Right cardiac atrium (tissue), 5 donors: ENCODE measurements at regions not wholly inside any gene's neighbourhood (a gene's known extent, or its start where the extent isn't known, plus 50 kb on each side); places are given as distances from the start of the nearest gene placed in this dataset.
"Not testable (repeated sequence)": the region's sequence is repeated elsewhere in the genome, so short reads cannot be mapped to it uniquely, and the experiment has no call there.

Source experiments
- ATAC-seq, 2 donors: fragments of 200-7000 bp; cut with Tn5 transposase; one replicate each; pipeline versions ENCODE4 v1.8.0 to v1.9.1; 2020; ENCODE audit warnings: moderate library complexity in 2 of 2, mild to moderate bottlenecking in 1 of 2
- DNase-seq, 3 donors: peaks; one replicate each; pipeline ENCODE4 v3.0.0-alpha.2; 2020
- H3K27ac ChIP-seq: one replicate; pipeline ENCODE4 v1.5.1; 2013; ENCODE audit warnings: mild to moderate bottlenecking, low read length, control low read depth, moderate library complexity
- H3K27me3 ChIP-seq: one replicate; pipeline ENCODE4 v1.6.1; 2013; ENCODE audit not compliant: control insufficient read depth, insufficient read depth
- H3K4me1 ChIP-seq: one replicate; pipeline ENCODE4 v1.6.1; 2013; ENCODE audit warnings: low read length; ENCODE audit not compliant: control insufficient read depth, insufficient read depth
- H3K4me3 ChIP-seq: one replicate; pipeline ENCODE4 v1.5.1; 2013; ENCODE audit warnings: low read length, control low read depth
- H3K9me3 ChIP-seq: one replicate; pipeline ENCODE4 v1.6.1; 2013; ENCODE audit warnings: low read length; ENCODE audit not compliant: control insufficient read depth
- WGBS: extraction: QIAGEN DNeasy Blood & Tissue Kit; methylation state at CpG from one replicate; pipeline ENCODE4 v1.1.7; 2013; 5-methylcytosine and 5-hydroxymethylcytosine counted together
- intact Hi-C, 4 donors: fragments of 100-400 bp; cut with DNase I; formaldehyde crosslinking; loops; one replicate each; pipeline versions ENCODE4 v1.11.0 to v1.14.0; 2022 to 2023
- donor health status: healthy with polysubstance abuse.
- donor health status: DM: no; HTN: yes; CAD: no.
- donor health status: DM: no; HTN: no; CAD: no.
- donor health status: DM: no; HTN: yes; CAD: no; lungs with severe emphysema.
- donor health status: DM: yes; HTN: yes; CAD: no.

- WGBS, result 93% methylated on average over 3 of the region's 3 CpGs
- H3K9me3 ChIP-seq, result no peaks in the 10 kb centered on the region
- H3K27me3 ChIP-seq, result no peaks in the 10 kb centered on the region
- ATAC-seq (no peak), DNase-seq (no peak)
- H3K27ac ChIP-seq, result peak overlapping the region; percentile 58
- peaks cover 2% of the 10 kb centered on the region for H3K4me1 ChIP-seq
- intact Hi-C loops, result no loop called here
- no peak overlapping the region for H3K4me3 ChIP-seq
Observed at GRCh38 chr2:8126783-8127182, 555.1 kb upstream of the ID2 start.

GRCh38 chr2:8131423-8131822 is 550.4 kb upstream of the ID2 start:
- H3K27me3 ChIP-seq, intact Hi-C loops, H3K27ac ChIP-seq, H3K9me3 ChIP-seq, H3K4me3 ChIP-seq, ATAC-seq, H3K4me1 ChIP-seq, DNase-seq: not testable (repeated sequence)
- WGBS, result 96% methylated on average over 3 of the region's 5 CpGs

GRCh38 chr2:8132351-8132831 is 549.5 kb upstream of the ID2 start:
- no peaks in the 10 kb centered on the region for H3K9me3 ChIP-seq
- intact Hi-C loops, result no loop called here
- H3K4me3 ChIP-seq, result no peak overlapping the region
- H3K27me3 ChIP-seq, result no peaks in the 10 kb centered on the region
- DNase-seq, result no peak
- no peak overlapping the region for H3K27ac ChIP-seq
- WGBS, result 72% methylated on average over 14 of the region's 14 CpGs
- no peak for ATAC-seq
- peaks cover 5% of the 10 kb centered on the region for H3K4me1 ChIP-seq

- no peak overlapping the region for H3K27ac ChIP-seq
Observed at GRCh38 chr2:8132879-8133278, 549.0 kb upstream of the ID2 start.

DNA sequence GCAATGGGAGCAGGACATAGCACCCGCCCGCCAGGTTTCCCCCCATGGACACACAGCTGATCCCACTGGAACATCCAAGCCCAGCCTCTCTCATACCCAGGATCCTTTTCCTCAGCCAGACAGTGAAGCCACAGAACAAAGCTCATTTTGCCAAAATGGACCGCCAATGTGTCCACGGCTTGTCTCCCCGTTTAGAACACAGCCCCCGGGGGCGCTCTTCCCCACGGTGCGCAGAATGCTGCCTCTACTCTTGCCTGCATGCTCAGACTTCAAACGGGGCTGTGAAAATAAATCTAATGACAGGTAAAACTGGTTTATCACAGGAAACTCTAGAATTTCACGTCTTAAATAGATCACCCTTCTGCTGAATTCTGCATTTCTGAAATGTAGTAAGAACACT is 548.5 kb upstream of the ID2 start:
- Histone ChIP-seq H3K9me3 (no peaks in the 10 kb centered on the region), H3K27me3 (no peaks in the 10 kb centered on the region), H3K4me3 (no peak overlapping the region), H3K27ac (no peak overlapping the region), H3K4me1 (peaks cover 5% of the 10 kb centered on the region)
- WGBS, result 87% methylated on average over 11 of the region's 11 CpGs
- intact Hi-C loops, result no loop called here
- no peak for ATAC-seq
- no peak for DNase-seq

More at GRCh38 chr2:8132879-8133278, 549.0 kb upstream of the ID2 start:
- H3K4me1 ChIP-seq, result peaks cover 5% of the 10 kb centered on the region
- no peak for DNase-seq
- no peak overlapping the region for H3K4me3 ChIP-seq
- 79% methylated on average over 9 of the region's 9 CpGs for WGBS
- no peak for ATAC-seq
- intact Hi-C loops, result no loop called here
- no peaks in the 10 kb centered on the region for H3K27me3 ChIP-seq
- H3K9me3 ChIP-seq, result no peaks in the 10 kb centered on the region

DNA sequence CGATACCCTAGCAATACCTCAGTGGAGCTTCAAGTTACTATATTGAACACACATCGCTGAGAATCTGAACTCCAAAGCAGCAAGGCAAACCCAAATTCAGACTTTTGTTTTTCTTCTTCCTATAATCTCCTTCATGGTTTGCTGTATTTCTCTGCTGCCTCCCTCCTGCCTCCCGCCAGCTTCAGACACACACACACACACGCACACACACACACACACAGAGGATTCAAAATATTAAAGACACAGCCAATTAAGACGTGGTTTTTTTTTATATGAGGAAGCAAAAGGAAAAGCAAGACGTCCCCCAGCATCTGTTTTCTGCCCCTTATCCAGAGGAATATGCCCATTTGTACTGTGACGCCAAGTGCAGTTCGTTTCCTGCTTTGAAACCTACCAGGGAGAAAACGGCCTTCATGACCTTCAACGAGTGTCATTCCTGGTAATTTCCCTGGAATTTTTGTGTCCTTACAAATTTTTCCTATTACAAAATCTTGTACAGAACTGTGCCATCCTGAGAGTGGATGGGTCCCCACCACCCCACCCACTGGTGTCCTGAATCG is 547.9 kb upstream of the ID2 start:
- ATAC-seq (no peak), DNase-seq (no peak)
- no peaks in the 10 kb centered on the region for H3K27me3 ChIP-seq
- 77% methylated on average over 11 of the region's 11 CpGs for WGBS
- H3K4me3 ChIP-seq, result no peak overlapping the region
- peak overlapping the region; percentile 79 for H3K27ac ChIP-seq
- intact Hi-C loops, result no loop called here
- peaks cover 5% of the 10 kb centered on the region for H3K4me1 ChIP-seq
- H3K9me3 ChIP-seq, result no peaks in the 10 kb centered on the region

- peak in 1 of 2 donors; percentile 34 for ATAC-seq
- Histone ChIP-seq H3K9me3 (no peaks in the 10 kb centered on the region), H3K4me3 (no peak overlapping the region), H3K4me1 (peaks cover 5% of the 10 kb centered on the region), H3K27ac (peak overlapping the region; percentile 79), H3K27me3 (no peaks in the 10 kb centered on the region)
- intact Hi-C loops, result no loop called here
- WGBS, result 77% methylated on average over 11 of the region's 11 CpGs
- no peak for DNase-seq
Observed at GRCh38 chr2:8134473-8134932, 547.4 kb upstream of the ID2 start.

DNA sequence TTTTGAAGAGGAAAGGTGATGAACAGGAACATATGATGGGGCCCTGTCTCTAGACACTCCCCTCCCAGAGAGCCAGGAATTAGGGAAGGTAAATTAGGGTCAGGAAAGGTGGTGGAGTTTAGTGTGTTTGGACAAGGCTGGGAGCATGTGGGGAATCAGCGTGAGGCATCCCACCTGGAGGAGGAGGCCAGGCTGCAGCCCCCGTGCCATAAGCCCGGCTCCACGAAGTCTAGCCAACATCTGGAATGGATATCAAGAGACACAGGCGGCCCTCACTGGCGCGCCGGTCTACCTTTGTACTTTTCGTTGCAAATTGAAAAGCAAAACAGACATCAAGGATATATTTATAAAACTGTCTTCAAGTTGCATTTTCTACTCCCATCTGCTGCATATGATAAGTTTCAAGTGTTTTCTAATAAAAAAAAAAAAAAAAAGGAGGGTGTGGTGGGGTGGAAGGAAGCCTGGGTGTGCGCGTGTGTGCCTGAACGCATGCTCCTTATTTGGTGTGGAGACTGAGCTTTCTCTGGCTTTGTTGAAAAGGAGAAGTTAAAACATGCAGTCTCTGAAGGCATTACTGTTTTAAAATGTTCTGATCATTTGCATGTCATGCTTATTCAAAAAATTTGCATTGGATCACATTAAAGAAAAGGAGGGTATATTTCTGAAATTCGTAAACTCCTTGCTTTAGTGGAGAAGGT is 546.7 kb upstream of the ID2 start:
- Histone ChIP-seq H3K9me3 (no peaks in the 10 kb centered on the region), H3K4me1 (peaks cover 5% of the 10 kb centered on the region), H3K27ac (peak overlapping the region; percentile 79), H3K27me3 (no peaks in the 10 kb centered on the region), H3K4me3 (no peak overlapping the region)
- intact Hi-C loops, result no loop called here
- ATAC-seq (peak; percentile 54 to 77), DNase-seq (peak; percentile 42 to 77 (median 70))
- WGBS, result 52% methylated on average over 13 of the region's 13 CpGs

GRCh38 chr2:8137801-8138200 is 544.1 kb upstream of the ID2 start:
- Histone ChIP-seq H3K27me3 (no peaks in the 10 kb centered on the region), H3K27ac (no peak overlapping the region), H3K4me3 (no peak overlapping the region), H3K9me3 (no peaks in the 10 kb centered on the region), H3K4me1 (peaks cover 5% of the 10 kb centered on the region)
- intact Hi-C loops, result no loop called here
- DNase-seq (no peak), ATAC-seq (no peak)
- WGBS, result 74% methylated on average over 7 of the region's 7 CpGs

- intact Hi-C loops, result no loop called here
- Histone ChIP-seq H3K4me1 (peaks cover 5% of the 10 kb centered on the region), H3K9me3 (no peaks in the 10 kb centered on the region), H3K27ac (peak overlapping the region; percentile 87), H3K4me3 (no peak overlapping the region), H3K27me3 (no peaks in the 10 kb centered on the region)
- WGBS, result 98% methylated on average over 3 of the region's 3 CpGs
- no peak for DNase-seq
- ATAC-seq, result no peak
Observed at GRCh38 chr2:8138525-8138922, 543.3 kb upstream of the ID2 start.

- Histone ChIP-seq H3K27me3 (no peaks in the 10 kb centered on the region), H3K9me3 (no peaks in the 10 kb centered on the region), H3K4me3 (no peak overlapping the region), H3K4me1 (peaks cover 5% of the 10 kb centered on the region), H3K27ac (peak overlapping the region; percentile 87)
- intact Hi-C loops, result no loop called here
- DNase-seq (peak; percentile 53 to 86 (median 71)), ATAC-seq (peak; percentile 84 to 92)
- 69% methylated on average over 10 of the region's 10 CpGs for WGBS
Observed at GRCh38 chr2:8138923-8139667, 542.8 kb upstream of the ID2 start.
